CD4-positive, alpha-beta T cell (primary cell): ENCODE measurements at regions not wholly inside any gene's neighbourhood (a gene's known extent, or its start where the extent isn't known, plus 50 kb on each side); places are given as distances from the start of the nearest gene placed in this dataset.

Experiments used
- ATAC-seq: fragments of 200-7000 bp; cut with Tn5 transposase; one replicate; pipeline ENCODE4 v1.10.0; 2022; ENCODE audit warnings: mild to moderate bottlenecking; ENCODE audit not compliant: poor library complexity
- CTCF ChIA-PET: fragments of 350-600 bp; sonication (Branson Sonifier 250); formaldehyde crosslinking; loops from one replicate; lab custom pipeline; 2021; ENCODE audit warnings: antibody characterized with exemption, inconsistent platforms; lab: Charles Lee
- POLR2A ChIA-PET: fragments of 350-600 bp; sonication (Branson Sonifier 250); formaldehyde crosslinking; loops from one replicate; lab custom pipeline; 2021; ENCODE audit warnings: antibody characterized with exemption, inconsistent platforms; lab: Charles Lee
- DNase-seq, 14 experiments: peaks; one replicate each; pipeline ENCODE4 v3.0.0-alpha.2; 2013 to 2020; ENCODE audit warnings: mixed read lengths in 2 of 14
- H3K27ac ChIP-seq, 2 donors: one replicate each; pipeline versions ENCODE4 v1.5.1 to v1.7.0; 2013; ENCODE audit warnings: low read length in 2 of 2, low read depth in 1 of 2, mild to moderate bottlenecking in 1 of 2
- H3K27me3 ChIP-seq, 2 experiments: 1 replicate in 1 of 2; 2 replicates in 1 of 2; pipeline versions ENCODE4 v1.6.1 to v1.7.0; 2013; ENCODE audit warnings: low read length in 2 of 2, control low read depth in 1 of 2, mild to moderate bottlenecking in 1 of 2, moderate library complexity in 1 of 2; ENCODE audit not compliant: insufficient read depth in 2 of 2, control insufficient read depth in 1 of 2
- H3K36me3 ChIP-seq: one replicate; pipeline ENCODE4 v1.6.1; 2013; ENCODE audit warnings: low read length, control low read depth; ENCODE audit not compliant: insufficient read depth
- H3K4me1 ChIP-seq: one replicate; pipeline ENCODE4 v1.6.1; 2013; ENCODE audit warnings: low read length, control low read depth; ENCODE audit not compliant: insufficient read depth
- H3K4me3 ChIP-seq: one replicate; pipeline ENCODE4 v1.5.1; 2013; ENCODE audit warnings: mild to moderate bottlenecking, low read length, moderate library complexity
- H3K9me3 ChIP-seq, 2 experiments: 1 replicate in 1 of 2; 2 replicates in 1 of 2; pipeline versions ENCODE4 v1.6.1 to v1.7.0; 2013; ENCODE audit warnings: low read length in 2 of 2, mild to moderate bottlenecking in 2 of 2, control low read depth in 1 of 2, moderate library complexity in 1 of 2; ENCODE audit not compliant: control insufficient read depth in 1 of 2, insufficient read depth in 1 of 2
- H3K27ac Mint-ChIP-seq: one replicate; pipeline ENCODE4 v1.8.0; 2020; ENCODE audit warnings: mixed read lengths
- H3K27me3 Mint-ChIP-seq: one replicate; pipeline ENCODE4 v1.8.0; 2021; ENCODE audit warnings: mixed read lengths
- H3K36me3 Mint-ChIP-seq: one replicate; pipeline ENCODE4 v1.8.0; 2021; ENCODE audit warnings: low read depth, mixed read lengths
- H3K4me1 Mint-ChIP-seq: one replicate; pipeline ENCODE4 v1.8.0; 2021; ENCODE audit warnings: low read depth, mixed read lengths
- H3K4me3 Mint-ChIP-seq: one replicate; pipeline ENCODE4 v1.8.0; 2020; ENCODE audit warnings: mild to moderate bottlenecking, mixed read lengths
- H3K9me3 Mint-ChIP-seq: one replicate; pipeline ENCODE4 v1.8.0; 2020; ENCODE audit warnings: mixed read lengths
- CTCF ChIP-seq: fragments of 200-600 bp; IDR thresholded peaks from one replicate; pipeline ENCODE4 v1.8.0; 2022; ENCODE audit warnings: antibody characterized with exemption, mild to moderate bottlenecking
- intact Hi-C, 2 experiments: fragments of 100-400 bp; cut with DNase I in 1 of 2; cut with micrococcal nuclease in 1 of 2; formaldehyde crosslinking; loops; one replicate each; pipeline versions ENCODE4 v1.15.1 to v1.9.0; 2023 to 2025; cut with DNase I, micrococcal nuclease

- Histone ChIP-seq H3K4me1 (no peaks in the 10 kb centered on the region), H3K36me3 (no peaks in the 10 kb centered on the region), H3K9me3 (no peaks in the 10 kb centered on the region), H3K27ac (no peak overlapping the region), H3K27me3 (no peaks in the 10 kb centered on the region), H3K4me3 (no peak overlapping the region)
- CTCF ChIA-PET: interaction anchor here (1.3 kb wide), 1 partner anchor 9 kb away, joined by 3 read pairs; no protein-coding TSS in a partner anchor
- intact Hi-C loops: no loop called here
- no peaks in the 10 kb centered on the region for H3K36me3 Mint-ChIP-seq
- H3K27ac Mint-ChIP-seq: no peak overlapping the region
- H3K4me1 Mint-ChIP-seq: no peaks in the 10 kb centered on the region
- H3K27me3 Mint-ChIP-seq: peaks cover 6% of the 10 kb centered on the region
- TF ChIP-seq CTCF: no peak
- no peak for DNase-seq
- H3K4me3 Mint-ChIP-seq: no peak overlapping the region
- H3K9me3 Mint-ChIP-seq: peaks cover 10% of the 10 kb centered on the region
- POLR2A ChIA-PET: no interaction called here
- no peak for ATAC-seq
Measured at GRCh38 chr22:27284324-27284723, 517.2 kb downstream of the MN1 start.

- H3K27me3 ChIP-seq: no peaks in the 10 kb centered on the region
- intact Hi-C loops: no loop called here
- H3K9me3 ChIP-seq: no peaks in the 10 kb centered on the region
- peaks cover under 1% of the 10 kb centered on the region for H3K27me3 Mint-ChIP-seq
- no peaks in the 10 kb centered on the region for H3K36me3 ChIP-seq
- peaks cover 9% of the 10 kb centered on the region for H3K9me3 Mint-ChIP-seq
- no peak overlapping the region for H3K4me3 ChIP-seq
- ChIA-PET POLR2A (no interaction called here), CTCF (no interaction called here)
- H3K27ac Mint-ChIP-seq: no peak overlapping the region
- TF ChIP-seq CTCF: no peak
- no peaks in the 10 kb centered on the region for H3K36me3 Mint-ChIP-seq
- no peak overlapping the region for H3K27ac ChIP-seq
- H3K4me1 Mint-ChIP-seq: no peaks in the 10 kb centered on the region
- no peak for DNase-seq
- H3K4me3 Mint-ChIP-seq: no peak overlapping the region
- H3K4me1 ChIP-seq: no peaks in the 10 kb centered on the region
- no peak for ATAC-seq
Measured at GRCh38 chr22:27286711-27287110, 514.8 kb downstream of the MN1 start.

GRCh38 chr22:27292542-27293299 is 508.8 kb downstream of the MN1 start:
- H3K9me3 ChIP-seq: no peaks in the 10 kb centered on the region
- peaks cover 0 to 8% of the 10 kb centered on the region in 2 experiments for H3K27me3 ChIP-seq
- no peaks in the 10 kb centered on the region for H3K36me3 ChIP-seq
- Mint-ChIP-seq H3K4me1 (no peaks in the 10 kb centered on the region), H3K36me3 (no peaks in the 10 kb centered on the region), H3K27ac (no peak overlapping the region), H3K27me3 (peaks cover 28% of the 10 kb centered on the region), H3K9me3 (no peaks in the 10 kb centered on the region), H3K4me3 (no peak overlapping the region)
- intact Hi-C loops: no loop called here
- ATAC-seq: no peak
- ChIA-PET POLR2A (no interaction called here), CTCF (no interaction called here)
- no peak for DNase-seq
- H3K27ac ChIP-seq: no peak overlapping the region
- H3K4me3 ChIP-seq: no peak overlapping the region
- H3K4me1 ChIP-seq: no peaks in the 10 kb centered on the region
- no peak for TF ChIP-seq CTCF
